Epithelial cell of proximal tubule (primary cell): ENCODE measurements at regions not wholly inside any gene's neighbourhood (a gene's known extent, or its start where the extent isn't known, plus 50 kb on each side); places are given as distances from the start of the nearest gene placed in this dataset.
"Not testable (repeated sequence)": the region's sequence is repeated elsewhere in the genome, so short reads cannot be mapped to it uniquely, and the experiment has no call there.

Experiments used
- DNase-seq: peaks from one replicate; pipeline ENCODE4 v3.0.0-alpha.2; 2011; ENCODE audit warnings: low read depth
- H3K4me3 ChIP-seq: 2 replicates; pipeline ENCODE4 v1.5.1; 2011; ENCODE audit warnings: low read depth, mild to moderate bottlenecking, low read length
- CTCF ChIP-seq: conservative IDR thresholded peaks from 2 replicates; pipeline ENCODE4 v1.5.1; 2012; ENCODE audit warnings: low read depth, mild to moderate bottlenecking, low read length

DNA sequence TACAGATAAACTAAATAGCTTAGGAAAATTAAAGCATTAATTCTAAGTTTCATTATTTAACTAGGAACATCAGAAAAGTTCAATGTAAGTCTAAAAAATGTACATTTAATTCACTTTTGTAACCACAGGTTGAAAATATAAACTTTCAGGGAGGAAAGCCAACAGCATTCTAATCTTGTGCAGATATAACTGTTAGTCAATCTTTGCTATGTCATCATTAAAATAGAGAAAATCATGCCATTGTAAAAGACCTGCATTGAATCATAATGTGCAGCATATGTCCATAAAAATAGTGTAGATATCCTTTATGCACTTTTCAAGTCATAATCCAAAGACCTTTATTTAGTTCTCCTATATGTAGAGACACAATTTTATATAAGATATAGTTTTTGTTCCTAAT lies 207.3 kb downstream of the ALG10B start:
- no peak overlapping the region for H3K4me3 ChIP-seq
- no peak for TF ChIP-seq CTCF
- no peak for DNase-seq

DNA sequence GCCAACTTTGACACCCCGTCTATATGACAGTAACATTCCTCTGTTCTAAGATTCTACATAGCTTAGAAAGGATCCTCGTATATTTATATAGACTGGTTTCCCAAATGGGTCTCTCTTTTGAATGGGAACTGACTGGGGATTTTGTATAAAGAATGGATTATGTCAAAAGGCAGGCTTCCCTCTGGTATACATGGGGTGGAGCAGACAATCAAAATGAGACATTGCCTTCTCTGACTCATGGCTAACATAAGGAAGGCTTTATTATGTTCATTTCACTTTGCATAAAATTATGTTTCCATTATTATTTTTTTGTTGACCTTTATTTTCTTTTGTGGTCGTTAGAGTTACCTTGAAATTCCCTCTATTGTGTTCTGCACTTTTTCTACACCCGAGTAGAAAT lies 211.1 kb downstream of the ALG10B start:
- DNase-seq = no peak
- no peak for TF ChIP-seq CTCF
- H3K4me3 ChIP-seq = no peak overlapping the region

DNA sequence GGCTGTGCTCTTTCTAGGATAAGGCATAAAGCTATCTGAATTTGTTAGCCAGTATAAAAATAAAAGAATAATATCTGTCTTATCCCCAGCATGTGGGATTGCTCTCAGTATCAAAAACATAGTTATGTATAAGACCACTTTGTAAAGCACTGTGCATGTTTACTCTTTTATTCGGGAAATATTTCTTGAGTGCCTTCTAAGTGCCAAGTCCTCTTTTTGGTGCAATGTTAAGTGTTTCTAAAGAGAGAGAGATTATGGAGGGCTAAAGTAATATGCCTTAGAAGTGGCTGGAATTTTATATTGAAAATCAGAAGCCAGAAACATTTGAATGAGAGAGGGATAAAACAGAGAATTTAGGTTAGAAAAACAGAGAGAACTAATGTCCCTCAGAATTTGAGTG lies 212.0 kb downstream of the ALG10B start:
- no peak for DNase-seq
- H3K4me3 ChIP-seq = no peak overlapping the region
- TF ChIP-seq CTCF = no peak

GRCh38 chr12:38529281-38529680 lies 212.7 kb downstream of the ALG10B start:
- DNase-seq, H3K4me3 ChIP-seq: not testable (repeated sequence)

DNA sequence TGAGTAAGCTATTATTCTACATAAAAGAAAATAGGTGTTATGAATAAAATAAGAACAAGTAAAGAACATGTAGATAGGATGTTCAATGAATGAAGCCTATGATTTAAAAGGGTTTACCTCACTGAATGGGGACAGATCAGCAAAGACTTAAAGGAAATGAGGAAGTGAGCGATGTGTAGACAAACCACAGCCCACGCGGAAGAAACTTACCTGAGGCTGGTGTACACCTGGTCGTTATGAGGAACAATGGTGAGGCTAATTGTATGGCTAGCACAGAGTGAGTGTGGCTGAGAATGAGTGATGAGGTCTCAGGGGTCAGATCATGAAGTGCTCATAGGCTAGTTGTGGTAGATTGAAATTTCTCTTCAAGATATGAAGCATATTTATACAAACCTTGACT lies 221.7 kb downstream of the ALG10B start:
- H3K4me3 ChIP-seq = no peak overlapping the region
- TF ChIP-seq CTCF = no peak
- no peak for DNase-seq

- no peak for DNase-seq
- TF ChIP-seq CTCF = no peak
- no peak overlapping the region for H3K4me3 ChIP-seq
Observed at GRCh38 chr12:38540156-38540555, 223.6 kb downstream of the ALG10B start.

DNA sequence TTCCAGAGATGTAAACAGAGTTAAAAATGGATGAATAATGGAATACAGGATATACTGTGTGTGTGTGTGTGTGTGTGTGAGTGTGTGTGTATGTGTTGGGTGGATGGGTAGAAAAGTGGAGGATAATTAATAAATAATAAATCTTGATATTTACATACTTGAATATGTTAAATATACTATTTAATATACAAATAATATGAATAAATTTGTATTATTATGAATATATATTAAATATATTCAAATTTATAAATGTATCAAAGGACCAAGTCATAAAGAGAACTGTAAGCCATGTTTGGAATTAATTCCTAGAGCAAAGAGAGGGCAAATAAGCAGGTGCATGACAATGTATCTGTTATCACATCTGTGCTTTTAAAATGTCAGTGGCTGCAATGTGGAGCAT lies 225.3 kb downstream of the ALG10B start:
- H3K4me3 ChIP-seq = no peak overlapping the region
- no peak for TF ChIP-seq CTCF
- DNase-seq = no peak

GRCh38 chr12:38543151-38543550 lies 226.6 kb downstream of the ALG10B start:
- H3K4me3 ChIP-seq = no peak overlapping the region
- no peak for DNase-seq
- no peak for TF ChIP-seq CTCF
